ENCODE measurements at regions not wholly inside any gene's neighbourhood (a gene's known extent, or its start where the extent isn't known, plus 50 kb on each side); places are given as distances from the start of the nearest gene placed in this dataset.

DNA sequence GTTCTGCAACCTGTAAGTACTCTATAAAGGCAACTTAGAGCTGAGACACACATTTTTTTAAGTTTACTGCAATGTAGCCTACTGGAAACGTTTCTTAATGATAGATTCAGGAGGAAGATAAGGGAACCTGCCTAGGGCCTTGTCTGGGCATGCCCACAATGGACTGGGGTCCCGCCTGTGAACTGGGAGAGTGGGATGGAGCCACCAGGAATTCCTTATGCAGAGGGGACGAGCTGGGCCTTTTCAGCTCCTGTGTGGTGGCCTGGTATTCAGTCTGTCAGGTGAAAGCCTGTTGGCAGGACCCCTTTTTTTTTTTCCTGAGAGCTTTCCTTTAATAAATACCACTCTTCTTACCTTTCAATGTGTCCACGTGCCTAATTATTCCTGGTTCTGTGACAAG is 384.4 kb upstream of the ZWINT start:
- TF ChIP-seq, protein P1, sequence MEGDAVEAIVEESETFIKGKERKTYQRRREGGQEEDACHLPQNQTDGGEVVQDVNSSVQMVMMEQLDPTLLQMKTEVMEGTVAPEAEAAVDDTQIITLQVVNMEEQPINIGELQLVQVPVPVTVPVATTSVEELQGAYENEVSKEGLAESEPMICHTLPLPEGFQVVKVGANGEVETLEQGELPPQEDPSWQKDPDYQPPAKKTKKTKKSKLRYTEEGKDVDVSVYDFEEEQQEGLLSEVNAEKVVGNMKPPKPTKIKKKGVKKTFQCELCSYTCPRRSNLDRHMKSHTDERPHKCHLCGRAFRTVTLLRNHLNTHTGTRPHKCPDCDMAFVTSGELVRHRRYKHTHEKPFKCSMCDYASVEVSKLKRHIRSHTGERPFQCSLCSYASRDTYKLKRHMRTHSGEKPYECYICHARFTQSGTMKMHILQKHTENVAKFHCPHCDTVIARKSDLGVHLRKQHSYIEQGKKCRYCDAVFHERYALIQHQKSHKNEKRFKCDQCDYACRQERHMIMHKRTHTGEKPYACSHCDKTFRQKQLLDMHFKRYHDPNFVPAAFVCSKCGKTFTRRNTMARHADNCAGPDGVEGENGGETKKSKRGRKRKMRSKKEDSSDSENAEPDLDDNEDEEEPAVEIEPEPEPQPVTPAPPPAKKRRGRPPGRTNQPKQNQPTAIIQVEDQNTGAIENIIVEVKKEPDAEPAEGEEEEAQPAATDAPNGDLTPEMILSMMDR (IDR thresholded peaks at IDR 0.05): no peak
- no peak for TF ChIP-seq ZFX (IDR thresholded peaks at IDR 0.05; ENCODE audit: borderline replicate concordance)
- H3K27ac ChIP-seq: no peak overlapping the region

DNA sequence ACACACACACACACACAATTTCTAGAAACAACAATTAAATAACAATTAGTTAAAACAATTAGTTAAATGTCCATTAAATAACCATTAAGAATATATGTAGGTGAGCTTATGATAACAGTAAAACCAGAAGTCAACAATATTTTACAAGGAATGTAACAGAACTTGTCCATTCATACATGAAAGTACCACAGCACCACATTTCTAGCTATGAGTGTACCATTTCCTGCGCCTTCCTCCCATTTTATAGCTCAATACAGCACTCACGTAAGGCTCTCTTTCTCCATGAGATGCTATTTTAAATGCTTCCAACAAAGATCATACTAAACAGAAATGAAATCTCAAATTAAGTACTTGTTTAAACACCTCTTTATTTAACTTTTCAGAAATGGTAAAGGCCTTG is 367.3 kb upstream of the ZWINT start:
- H3K27ac ChIP-seq: no peak overlapping the region
- no peak for TF ChIP-seq ZFX (IDR thresholded peaks at IDR 0.05; ENCODE audit: borderline replicate concordance)
- TF ChIP-seq, protein P1 (IDR thresholded peaks at IDR 0.05): no peak

- TF ChIP-seq, protein P1 (IDR thresholded peaks at IDR 0.05): no peak
- no peak for TF ChIP-seq ZFX (IDR thresholded peaks at IDR 0.05; ENCODE audit: borderline replicate concordance)
- no peak overlapping the region for H3K27ac ChIP-seq
Measured at GRCh38 chr10:56722912-56723311, 361.9 kb upstream of the ZWINT start.

GRCh38 chr10:56715262-56715661 is 354.2 kb upstream of the ZWINT start:
- H3K27ac ChIP-seq: no peak overlapping the region
- TF ChIP-seq, protein P1 (IDR thresholded peaks at IDR 0.05): no peak
- no peak for TF ChIP-seq ZFX (IDR thresholded peaks at IDR 0.05; ENCODE audit: borderline replicate concordance)

DNA sequence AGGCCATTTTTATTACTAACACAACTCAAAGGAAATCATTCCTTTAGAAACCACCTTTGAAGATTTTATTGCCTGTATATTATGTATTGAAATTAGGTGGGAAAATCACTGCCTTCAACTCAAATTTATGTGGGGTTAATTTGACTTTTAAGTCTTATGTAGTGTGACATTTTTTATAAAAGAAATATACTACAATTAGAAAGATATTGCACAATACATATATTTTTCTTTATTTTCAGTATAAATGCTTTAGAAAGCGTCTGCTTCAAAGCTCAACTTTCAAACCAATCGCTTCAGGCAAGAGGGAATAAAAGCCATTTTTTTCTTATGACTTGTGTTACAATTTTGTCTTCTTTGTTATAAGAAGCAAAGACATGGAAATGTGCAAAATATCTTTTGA is 337.4 kb upstream of the ZWINT start:
- TF ChIP-seq ZFX (IDR thresholded peaks at IDR 0.05; ENCODE audit: borderline replicate concordance): no peak

GRCh38 chr10:56679578-56679977 is 318.5 kb upstream of the ZWINT start:
- no peak overlapping the region for H3K27ac ChIP-seq
- no peak for TF ChIP-seq ZFX (IDR thresholded peaks at IDR 0.05; ENCODE audit: borderline replicate concordance)
- TF ChIP-seq, protein P1 (IDR thresholded peaks at IDR 0.05): no peak

More for the DNA sequence above, 337.4 kb upstream of the ZWINT start:
- no peak overlapping the region for H3K27ac ChIP-seq

DNA sequence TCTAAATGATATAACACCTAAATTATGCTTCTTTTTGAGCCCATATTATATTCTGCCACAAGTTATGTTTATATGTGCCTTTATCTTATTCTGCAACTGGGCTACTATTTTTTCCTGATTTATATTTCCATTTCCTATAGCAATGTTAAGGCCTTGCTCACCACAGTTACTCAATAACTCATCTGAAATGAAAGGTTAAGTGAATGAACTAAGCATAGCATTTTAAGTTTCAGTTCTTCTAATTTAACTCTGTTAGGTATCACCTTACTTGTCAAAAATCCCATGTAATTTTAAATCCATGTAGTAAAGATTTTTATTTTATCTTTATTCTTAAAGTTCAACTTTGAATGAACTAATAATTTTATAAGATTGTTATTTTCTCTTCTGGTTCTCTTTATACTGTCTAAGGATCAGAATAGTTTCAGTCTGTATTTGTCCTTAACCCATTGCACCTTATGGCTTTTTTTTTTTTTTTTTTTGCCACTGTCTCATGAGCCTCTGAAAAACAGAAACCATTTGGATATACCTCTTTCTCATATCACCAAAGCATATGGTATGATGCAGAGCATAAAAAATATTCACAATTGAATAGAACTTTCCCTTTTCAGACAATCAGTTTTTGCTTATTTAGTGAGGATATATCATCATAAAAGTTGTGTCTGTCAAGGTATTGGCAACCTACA is 301.8 kb upstream of the ZWINT start:
- no peak overlapping the region for H3K27ac ChIP-seq
- TF ChIP-seq, protein P1 (IDR thresholded peaks at IDR 0.05): no peak
- no peak for TF ChIP-seq ZFX (IDR thresholded peaks at IDR 0.05; ENCODE audit: borderline replicate concordance)

- TF ChIP-seq, protein P1 (IDR thresholded peaks at IDR 0.05): no peak
- TF ChIP-seq ZFX (IDR thresholded peaks at IDR 0.05; ENCODE audit: borderline replicate concordance): no peak
- no peak overlapping the region for H3K27ac ChIP-seq
Measured at GRCh38 chr10:56653289-56653688, 292.2 kb upstream of the ZWINT start.

Measured in 22Rv1 (cell line).